Cardiac fibroblast (primary cell): ENCODE measurements at regions not wholly inside any gene's neighbourhood (a gene's known extent, or its start where the extent isn't known, plus 50 kb on each side); places are given as distances from the start of the nearest gene placed in this dataset.

Experiments
- DNase-seq, 2 donors: peaks; one replicate each; pipeline versions ENCODE4 v3.0.0 to v3.0.0-alpha.2; 2010; ENCODE audit warnings: low read depth in 2 of 2
- H3K4me3 ChIP-seq, 2 donors: replicated peaks in 1 of 2; 1 replicate in 1 of 2; 2 replicates in 1 of 2; pipeline ENCODE4 v1.5.1; 2011; ENCODE audit warnings: low read depth in 2 of 2, low read length in 2 of 2, mild to moderate bottlenecking in 2 of 2, moderate library complexity in 1 of 2
- TF ChIP-seq, protein P1 (sequence below): IDR thresholded peaks from one replicate; pipeline ENCODE4 v1.5.1; 2011; ENCODE audit warnings: low read depth, mild to moderate bottlenecking, low read length, inconsistent platforms

DNA sequence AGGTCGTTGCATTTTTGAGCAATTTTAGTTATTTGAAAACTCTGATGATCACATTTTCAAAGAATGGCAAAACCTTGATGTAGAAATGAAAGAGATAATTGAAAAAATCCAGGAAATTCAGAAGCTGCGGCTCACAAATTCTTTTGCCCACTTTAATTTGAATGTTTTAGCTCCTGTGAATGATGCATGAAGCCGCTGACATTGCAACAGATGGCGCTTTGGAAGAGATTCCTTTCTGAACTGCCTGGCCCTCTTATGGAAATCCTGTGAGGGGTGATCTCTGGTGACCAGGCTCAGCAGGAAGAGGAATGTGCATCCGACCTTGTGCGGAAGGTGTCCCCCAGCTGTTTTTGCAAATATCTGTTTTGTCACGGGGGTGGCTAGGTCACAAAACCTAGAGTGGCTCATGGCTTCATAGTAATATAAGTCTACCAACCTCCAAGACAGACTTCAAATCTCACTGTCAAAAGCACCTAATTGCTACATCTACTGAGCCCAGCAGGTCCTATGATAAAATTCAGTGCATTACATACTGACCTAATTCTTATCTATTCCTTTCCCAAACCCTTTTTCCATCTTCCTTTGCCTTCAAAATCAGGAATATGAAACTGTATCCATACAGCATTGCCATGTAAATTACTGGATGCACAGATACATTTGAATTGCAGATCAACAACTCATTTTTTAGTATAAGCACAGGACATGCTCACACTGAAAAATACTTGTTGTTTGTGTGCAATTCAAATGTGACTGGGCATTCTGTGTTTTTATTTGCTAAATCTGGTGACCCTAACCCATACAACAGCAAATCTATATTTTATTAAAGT lies 412.7 kb downstream of the ETS1 start:
- DNase-seq = peak; percentile 78 to 81
- H3K4me3 ChIP-seq = no peak overlapping the region

GRCh38 chr11:128172046-128172878 lies 415.1 kb downstream of the ETS1 start:
- DNase-seq = peak; percentile 95
- no peak overlapping the region for H3K4me3 ChIP-seq
- TF ChIP-seq, protein P1, sequence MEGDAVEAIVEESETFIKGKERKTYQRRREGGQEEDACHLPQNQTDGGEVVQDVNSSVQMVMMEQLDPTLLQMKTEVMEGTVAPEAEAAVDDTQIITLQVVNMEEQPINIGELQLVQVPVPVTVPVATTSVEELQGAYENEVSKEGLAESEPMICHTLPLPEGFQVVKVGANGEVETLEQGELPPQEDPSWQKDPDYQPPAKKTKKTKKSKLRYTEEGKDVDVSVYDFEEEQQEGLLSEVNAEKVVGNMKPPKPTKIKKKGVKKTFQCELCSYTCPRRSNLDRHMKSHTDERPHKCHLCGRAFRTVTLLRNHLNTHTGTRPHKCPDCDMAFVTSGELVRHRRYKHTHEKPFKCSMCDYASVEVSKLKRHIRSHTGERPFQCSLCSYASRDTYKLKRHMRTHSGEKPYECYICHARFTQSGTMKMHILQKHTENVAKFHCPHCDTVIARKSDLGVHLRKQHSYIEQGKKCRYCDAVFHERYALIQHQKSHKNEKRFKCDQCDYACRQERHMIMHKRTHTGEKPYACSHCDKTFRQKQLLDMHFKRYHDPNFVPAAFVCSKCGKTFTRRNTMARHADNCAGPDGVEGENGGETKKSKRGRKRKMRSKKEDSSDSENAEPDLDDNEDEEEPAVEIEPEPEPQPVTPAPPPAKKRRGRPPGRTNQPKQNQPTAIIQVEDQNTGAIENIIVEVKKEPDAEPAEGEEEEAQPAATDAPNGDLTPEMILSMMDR = peak; percentile 72

More for the DNA sequence above, 412.7 kb downstream of the ETS1 start:
- TF ChIP-seq, protein P1 = no peak

GRCh38 chr11:128171506-128171905 lies 415.9 kb downstream of the ETS1 start:
- TF ChIP-seq, protein P1 = no peak
- H3K4me3 ChIP-seq = no peak overlapping the region
- DNase-seq = peak; percentile 63 to 65

DNA sequence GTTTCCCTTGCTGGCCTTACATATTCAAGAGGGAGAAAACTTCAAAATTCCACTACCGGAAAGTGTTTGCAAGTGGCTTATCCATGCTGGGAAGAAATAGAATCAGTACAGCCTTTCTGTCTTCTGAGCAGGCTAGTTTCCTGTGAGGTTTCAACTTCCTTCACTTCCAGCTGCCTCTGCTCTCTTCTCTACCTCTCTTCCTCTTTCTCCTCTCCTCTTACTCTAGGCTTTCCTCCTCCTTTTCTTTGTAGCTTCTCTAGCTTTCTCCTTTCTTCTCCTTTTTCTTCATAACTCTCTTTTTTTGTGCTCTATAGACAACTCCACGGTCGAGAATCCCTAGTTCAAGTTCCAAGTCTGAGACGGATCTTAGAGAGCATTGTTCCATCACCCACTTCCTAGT lies 421.8 kb downstream of the ETS1 start:
- TF ChIP-seq, protein P1 = no peak
- DNase-seq = no peak
- H3K4me3 ChIP-seq = no peak overlapping the region

- DNase-seq = no peak
- H3K4me3 ChIP-seq = no peak overlapping the region
- TF ChIP-seq, protein P1 = no peak
Observed at GRCh38 chr11:128164080-128164741, 423.1 kb downstream of the ETS1 start.

DNA sequence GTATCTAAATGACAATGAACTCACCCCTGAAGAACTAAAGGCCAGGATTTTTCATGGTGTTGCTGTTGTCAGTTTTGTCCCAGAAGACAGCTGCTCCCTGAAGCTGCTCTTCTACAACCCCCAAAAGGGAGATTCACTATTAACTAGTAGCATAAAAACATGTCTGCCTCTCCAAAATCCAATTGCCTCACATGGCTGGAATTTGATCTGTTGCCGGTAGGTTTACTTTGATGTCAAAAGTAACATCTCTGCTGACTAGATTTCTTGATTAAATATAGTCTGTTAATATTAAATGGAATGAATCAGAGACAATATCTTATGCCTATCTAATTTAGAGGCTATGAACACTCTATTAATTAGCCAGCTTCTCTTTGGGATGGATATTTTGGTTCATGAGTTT lies 425.4 kb downstream of the ETS1 start:
- DNase-seq = no peak
- TF ChIP-seq, protein P1 = no peak
- no peak overlapping the region for H3K4me3 ChIP-seq
